ENCODE measurements at regions not wholly inside any gene's neighbourhood (a gene's known extent, or its start where the extent isn't known, plus 50 kb on each side); places are given as distances from the start of the nearest gene placed in this dataset.

- no peak for TF ChIP-seq ZNF609 (CRISPR knock-in tag; IDR thresholded peaks at IDR 0.05; ENCODE audit: borderline replicate concordance)
These were observed 147.8 kb upstream of the TMCC3 start (continued) for GRCh38 chr12:94798113-94798512.

- no peak for FAIRE-seq
- POLR2A ChIA-PET = no interaction called here
- 32% methylated on average over 9 of the region's 9 CpGs for WGBS (ENCODE audit: low lambda C conversion rate)
These were observed 145.2 kb upstream of the TMCC3 start for GRCh38 chr12:94795520-94795919.

DNA sequence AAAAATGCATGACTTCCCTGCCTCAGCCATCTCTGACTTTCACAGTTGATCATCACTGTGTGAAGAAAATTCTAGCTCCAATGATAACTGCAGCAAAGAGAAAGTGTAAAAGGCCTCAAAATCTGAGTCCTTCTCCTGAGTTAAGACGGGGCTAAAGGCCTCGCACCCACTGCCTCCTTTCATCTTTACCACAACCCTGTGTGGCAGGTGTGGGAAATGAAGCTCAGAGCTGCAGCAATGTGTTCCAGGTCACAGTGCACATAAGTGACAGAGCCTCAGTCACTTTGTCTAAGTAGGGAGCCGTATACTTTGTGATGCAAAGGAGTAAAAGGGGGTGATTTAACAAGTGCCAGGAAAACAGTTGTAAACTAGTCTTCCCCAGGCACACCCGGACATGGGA, 144.7 kb upstream of the TMCC3 start:
- H3K9me3 ChIP-seq (ENCODE audit: low read length) = no peaks in the 10 kb centered on the region
- H3K79me2 ChIP-seq (ENCODE audit: insufficient read depth, low read length) = no peaks in the 10 kb centered on the region
- in situ Hi-C loops (cut with HindIII; ENCODE audit: extremely low pct_ligation_motif_present, low pct_unique_long_range_greater_than_20kb) (no loop called here), intact Hi-C loops (cut with micrococcal nuclease; ENCODE audit: unreplicated experiment) (no loop called here)
- H3K4me1 ChIP-seq (ENCODE audit: insufficient read depth, low read length) = no peaks in the 10 kb centered on the region
- 51% methylated on average over 4 of the region's 4 CpGs for WGBS (ENCODE audit: low lambda C conversion rate)
- FAIRE-seq (no peak), ATAC-seq (no peak), DNase-seq (ENCODE audit: low spot score) (no peak)
- H3K9ac ChIP-seq (ENCODE audit: insufficient read depth, low read depth, low read length) = no peak overlapping the region
- BruUV-seq (replicated peaks) = no TSS peak
- H2AFZ ChIP-seq (ENCODE audit: low read length) = no peak overlapping the region
- peaks cover 0 to 5% of the 10 kb centered on the region in 2 experiments; a peak in 1 of 5 replicates for H3K27me3 ChIP-seq (ENCODE audit: control insufficient read depth in 1 of 2, insufficient read depth in 2 of 2, low read length in 2 of 2)
- H3K27ac ChIP-seq (ENCODE audit: extremely low read length, insufficient read depth, low read length) = no peak overlapping the region
- no peaks in the 10 kb centered on the region for H4K20me1 ChIP-seq (ENCODE audit: insufficient read depth, low read length)
- ChIA-PET CTCF (ENCODE audit: low intra/inter-chr PET ratio, low total read pairs) (no interaction called here), POLR2A (no interaction called here)
- no peaks in the 10 kb centered on the region for H3K36me3 ChIP-seq (replicated peaks in 1 of 2; ENCODE audit: control insufficient read depth in 1 of 2, insufficient read depth in 2 of 2, low read length in 2 of 2)
- H3K4me3 ChIP-seq (replicated peaks in 1 of 3; ENCODE audit: insufficient read depth in 1 of 3, low read depth in 2 of 3, low read length in 3 of 3) = no peak overlapping the region
- H3K4me2 ChIP-seq (ENCODE audit: low read depth, low read length) = no peak overlapping the region
- TF ChIP-seq ZFP91 (CRISPR knock-in tag; IDR thresholded peaks at IDR 0.05; ENCODE audit: borderline replicate concordance) = no peak
- TF ChIP-seq BCL6 (CRISPR knock-in tag; IDR thresholded peaks at IDR 0.05) = no peak
- TF ChIP-seq SSRP1 (CRISPR knock-in tag; IDR thresholded peaks at IDR 0.05) = no peak
- TF ChIP-seq, protein P1, sequence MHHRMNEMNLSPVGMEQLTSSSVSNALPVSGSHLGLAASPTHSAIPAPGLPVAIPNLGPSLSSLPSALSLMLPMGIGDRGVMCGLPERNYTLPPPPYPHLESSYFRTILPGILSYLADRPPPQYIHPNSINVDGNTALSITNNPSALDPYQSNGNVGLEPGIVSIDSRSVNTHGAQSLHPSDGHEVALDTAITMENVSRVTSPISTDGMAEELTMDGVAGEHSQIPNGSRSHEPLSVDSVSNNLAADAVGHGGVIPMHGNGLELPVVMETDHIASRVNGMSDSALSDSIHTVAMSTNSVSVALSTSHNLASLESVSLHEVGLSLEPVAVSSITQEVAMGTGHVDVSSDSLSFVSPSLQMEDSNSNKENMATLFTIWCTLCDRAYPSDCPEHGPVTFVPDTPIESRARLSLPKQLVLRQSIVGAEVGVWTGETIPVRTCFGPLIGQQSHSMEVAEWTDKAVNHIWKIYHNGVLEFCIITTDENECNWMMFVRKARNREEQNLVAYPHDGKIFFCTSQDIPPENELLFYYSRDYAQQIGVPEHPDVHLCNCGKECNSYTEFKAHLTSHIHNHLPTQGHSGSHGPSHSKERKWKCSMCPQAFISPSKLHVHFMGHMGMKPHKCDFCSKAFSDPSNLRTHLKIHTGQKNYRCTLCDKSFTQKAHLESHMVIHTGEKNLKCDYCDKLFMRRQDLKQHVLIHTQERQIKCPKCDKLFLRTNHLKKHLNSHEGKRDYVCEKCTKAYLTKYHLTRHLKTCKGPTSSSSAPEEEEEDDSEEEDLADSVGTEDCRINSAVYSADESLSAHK (CRISPR knock-in tag; IDR thresholded peaks at IDR 0.05; ENCODE audit: borderline replicate concordance) = no peak

More at GRCh38 chr12:94795520-94795919, 145.2 kb upstream of the TMCC3 start:
- CTCF ChIA-PET (ENCODE audit: low intra/inter-chr PET ratio, low total read pairs) = no interaction called here
- Histone ChIP-seq H3K9me3 (ENCODE audit: low read length) (no peaks in the 10 kb centered on the region), H3K36me3 (replicated peaks in 1 of 2; ENCODE audit: control insufficient read depth in 1 of 2, insufficient read depth in 2 of 2, low read length in 2 of 2) (no peaks in the 10 kb centered on the region), H3K4me2 (ENCODE audit: low read depth, low read length) (no peak overlapping the region), H3K79me2 (ENCODE audit: insufficient read depth, low read length) (no peaks in the 10 kb centered on the region), H2AFZ (ENCODE audit: low read length) (no peak overlapping the region), H3K4me1 (ENCODE audit: insufficient read depth, low read length) (no peaks in the 10 kb centered on the region), H3K9ac (ENCODE audit: insufficient read depth, low read depth, low read length) (no peak overlapping the region), H4K20me1 (ENCODE audit: insufficient read depth, low read length) (no peaks in the 10 kb centered on the region), H3K27me3 (ENCODE audit: control insufficient read depth in 1 of 2, insufficient read depth in 2 of 2, low read length in 2 of 2) (peaks cover 0 to 8% of the 10 kb centered on the region in 2 experiments; a peak in 1 of 5 replicates), H3K4me3 (replicated peaks in 1 of 3; ENCODE audit: insufficient read depth in 1 of 3, low read depth in 2 of 3, low read length in 3 of 3) (no peak overlapping the region), H3K27ac (ENCODE audit: extremely low read length, insufficient read depth, low read length) (no peak overlapping the region)
- in situ Hi-C loops (cut with HindIII; ENCODE audit: extremely low pct_ligation_motif_present, low pct_unique_long_range_greater_than_20kb) (no loop called here), intact Hi-C loops (cut with micrococcal nuclease; ENCODE audit: unreplicated experiment) (no loop called here)
- TF ChIP-seq ZBTB7A (CRISPR knock-in tag; IDR thresholded peaks at IDR 0.05) = no peak
- ATAC-seq = no peak
- no peak for DNase-seq (ENCODE audit: low spot score)
- BruUV-seq (replicated peaks) = no TSS peak
